Prostate gland (tissue), 2 donors: ENCODE measurements at regions not wholly inside any gene's neighbourhood (a gene's known extent, or its start where the extent isn't known, plus 50 kb on each side); places are given as distances from the start of the nearest gene placed in this dataset.

Experiments used
- POLR2A ChIP-seq: fragments of 450-650 bp; IDR thresholded peaks from one replicate; pipeline ENCODE4 v1.6.1; 2016; ENCODE audit warnings: antibody characterized with exemption, mild to moderate bottlenecking
- TF ChIP-seq, protein P1 (sequence below), 4 experiments: fragments of 200-600 bp in 2 of 4; fragments of 450-650 bp in 2 of 4; sonication (generic) in 2 of 4; IDR thresholded peaks; 1 replicate in 3 of 4; 2 replicates in 1 of 4; pipeline ENCODE4 v1.5.1; 2016 to 2019; ENCODE audit warnings: antibody characterized with exemption in 4 of 4, mild to moderate bottlenecking in 2 of 4, moderate library complexity in 2 of 4

DNA sequence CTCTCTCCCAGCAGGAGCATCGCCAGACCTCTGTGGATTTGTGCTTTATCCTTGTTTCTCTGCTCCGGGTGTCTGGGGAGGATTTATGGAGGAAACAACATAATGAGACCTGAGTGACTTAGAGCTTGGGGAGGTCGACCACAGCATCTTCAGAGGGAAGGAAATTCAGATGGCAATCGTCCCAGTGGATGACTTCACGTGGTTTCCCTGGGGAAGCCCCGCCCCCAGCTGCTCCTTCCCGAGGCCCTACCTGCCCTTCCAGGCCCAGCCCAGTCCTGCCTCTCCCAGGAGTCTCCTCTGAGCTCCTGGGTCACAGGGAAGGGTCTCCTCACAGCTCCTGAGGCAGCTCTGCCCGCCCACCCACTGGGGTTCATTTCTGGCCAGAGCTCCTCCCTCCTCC is 430.3 kb upstream of the SULF2 start:
- no peak for TF ChIP-seq POLR2A
- TF ChIP-seq, protein P1, sequence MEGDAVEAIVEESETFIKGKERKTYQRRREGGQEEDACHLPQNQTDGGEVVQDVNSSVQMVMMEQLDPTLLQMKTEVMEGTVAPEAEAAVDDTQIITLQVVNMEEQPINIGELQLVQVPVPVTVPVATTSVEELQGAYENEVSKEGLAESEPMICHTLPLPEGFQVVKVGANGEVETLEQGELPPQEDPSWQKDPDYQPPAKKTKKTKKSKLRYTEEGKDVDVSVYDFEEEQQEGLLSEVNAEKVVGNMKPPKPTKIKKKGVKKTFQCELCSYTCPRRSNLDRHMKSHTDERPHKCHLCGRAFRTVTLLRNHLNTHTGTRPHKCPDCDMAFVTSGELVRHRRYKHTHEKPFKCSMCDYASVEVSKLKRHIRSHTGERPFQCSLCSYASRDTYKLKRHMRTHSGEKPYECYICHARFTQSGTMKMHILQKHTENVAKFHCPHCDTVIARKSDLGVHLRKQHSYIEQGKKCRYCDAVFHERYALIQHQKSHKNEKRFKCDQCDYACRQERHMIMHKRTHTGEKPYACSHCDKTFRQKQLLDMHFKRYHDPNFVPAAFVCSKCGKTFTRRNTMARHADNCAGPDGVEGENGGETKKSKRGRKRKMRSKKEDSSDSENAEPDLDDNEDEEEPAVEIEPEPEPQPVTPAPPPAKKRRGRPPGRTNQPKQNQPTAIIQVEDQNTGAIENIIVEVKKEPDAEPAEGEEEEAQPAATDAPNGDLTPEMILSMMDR (IDR thresholded peaks at IDR 0.05): no peak
